Nephron progenitor cell (in vitro differentiated cells): ENCODE measurements at regions not wholly inside any gene's neighbourhood (a gene's known extent, or its start where the extent isn't known, plus 50 kb on each side); places are given as distances from the start of the nearest gene placed in this dataset.

Experiments used
- DNase-seq: peaks from one replicate; pipeline ENCODE4 v3.0.0; 2021
- H3K27ac Mint-ChIP-seq: 2 replicates; pipeline ENCODE4 v1.8.0; 2021; ENCODE audit warnings: mild to moderate bottlenecking, moderate library complexity, mixed read lengths
- H3K27me3 Mint-ChIP-seq: 2 replicates; pipeline ENCODE4 v1.8.0; 2021; ENCODE audit warnings: mild to moderate bottlenecking, low read depth, mixed read lengths; ENCODE audit not compliant: poor library complexity
- H3K36me3 Mint-ChIP-seq: 2 replicates; pipeline ENCODE4 v1.8.0; 2021; ENCODE audit warnings: low read depth, mixed read lengths
- H3K4me1 Mint-ChIP-seq: 2 replicates; pipeline ENCODE4 v1.8.0; 2021; ENCODE audit warnings: mixed read lengths
- H3K4me3 Mint-ChIP-seq: 2 replicates; pipeline ENCODE4 v1.8.0; 2021; ENCODE audit warnings: mild to moderate bottlenecking, moderate library complexity, mixed read lengths
- H3K9me3 Mint-ChIP-seq: 2 replicates; pipeline ENCODE4 v1.8.0; 2021; ENCODE audit warnings: mild to moderate bottlenecking, moderate library complexity, mixed read lengths
- TF ChIP-seq, protein P1 (sequence below): fragments of 200-600 bp; sonication (generic); IDR thresholded peaks from 2 replicates; pipeline ENCODE4 v1.5.0; 2021; ENCODE audit warnings: antibody characterized with exemption

DNA sequence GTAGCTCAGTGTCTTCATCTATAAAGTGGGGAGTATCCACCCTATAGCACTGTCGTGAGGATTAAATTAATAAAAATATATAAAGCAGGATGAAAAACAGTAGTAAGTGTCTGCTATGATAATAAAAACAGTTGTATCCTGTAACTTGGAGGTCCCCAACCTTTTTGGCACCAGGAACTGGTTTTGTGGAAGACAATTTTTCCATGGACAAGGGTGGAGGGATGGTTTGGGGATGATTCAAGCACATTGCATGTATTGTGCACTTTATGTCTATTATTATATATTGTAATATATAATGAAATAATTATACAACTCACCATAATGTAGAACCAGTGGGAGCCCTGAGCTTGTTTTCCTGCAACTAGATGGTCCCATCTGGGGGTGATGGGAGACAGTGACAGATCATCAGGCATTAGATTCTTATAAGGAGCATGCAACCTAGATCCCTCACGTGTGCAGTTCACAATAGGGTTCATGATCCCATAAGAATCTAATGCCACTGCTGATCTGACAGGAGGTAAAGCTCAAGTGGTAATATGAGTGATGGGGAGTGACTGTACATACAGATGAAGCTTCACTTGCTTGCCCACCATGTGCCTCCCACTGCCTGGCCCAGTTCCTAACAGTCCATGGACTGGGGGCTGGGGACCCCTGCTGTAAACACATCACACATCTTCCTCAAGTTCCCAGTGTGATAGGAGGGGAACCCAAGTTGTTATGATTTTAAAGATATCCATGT is 177.4 kb upstream of the DAPK1 start:
- H3K36me3 Mint-ChIP-seq, result peaks cover 24% of the 10 kb centered on the region
- H3K4me1 Mint-ChIP-seq, result peaks cover 32% of the 10 kb centered on the region
- TF ChIP-seq, protein P1, sequence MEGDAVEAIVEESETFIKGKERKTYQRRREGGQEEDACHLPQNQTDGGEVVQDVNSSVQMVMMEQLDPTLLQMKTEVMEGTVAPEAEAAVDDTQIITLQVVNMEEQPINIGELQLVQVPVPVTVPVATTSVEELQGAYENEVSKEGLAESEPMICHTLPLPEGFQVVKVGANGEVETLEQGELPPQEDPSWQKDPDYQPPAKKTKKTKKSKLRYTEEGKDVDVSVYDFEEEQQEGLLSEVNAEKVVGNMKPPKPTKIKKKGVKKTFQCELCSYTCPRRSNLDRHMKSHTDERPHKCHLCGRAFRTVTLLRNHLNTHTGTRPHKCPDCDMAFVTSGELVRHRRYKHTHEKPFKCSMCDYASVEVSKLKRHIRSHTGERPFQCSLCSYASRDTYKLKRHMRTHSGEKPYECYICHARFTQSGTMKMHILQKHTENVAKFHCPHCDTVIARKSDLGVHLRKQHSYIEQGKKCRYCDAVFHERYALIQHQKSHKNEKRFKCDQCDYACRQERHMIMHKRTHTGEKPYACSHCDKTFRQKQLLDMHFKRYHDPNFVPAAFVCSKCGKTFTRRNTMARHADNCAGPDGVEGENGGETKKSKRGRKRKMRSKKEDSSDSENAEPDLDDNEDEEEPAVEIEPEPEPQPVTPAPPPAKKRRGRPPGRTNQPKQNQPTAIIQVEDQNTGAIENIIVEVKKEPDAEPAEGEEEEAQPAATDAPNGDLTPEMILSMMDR, result no peak
- H3K9me3 Mint-ChIP-seq, result peaks cover 48% of the 10 kb centered on the region
- H3K27me3 Mint-ChIP-seq, result peaks cover 4% of the 10 kb centered on the region
- DNase-seq, result no peak
- no peak overlapping the region for H3K27ac Mint-ChIP-seq
- no peak overlapping the region for H3K4me3 Mint-ChIP-seq

DNA sequence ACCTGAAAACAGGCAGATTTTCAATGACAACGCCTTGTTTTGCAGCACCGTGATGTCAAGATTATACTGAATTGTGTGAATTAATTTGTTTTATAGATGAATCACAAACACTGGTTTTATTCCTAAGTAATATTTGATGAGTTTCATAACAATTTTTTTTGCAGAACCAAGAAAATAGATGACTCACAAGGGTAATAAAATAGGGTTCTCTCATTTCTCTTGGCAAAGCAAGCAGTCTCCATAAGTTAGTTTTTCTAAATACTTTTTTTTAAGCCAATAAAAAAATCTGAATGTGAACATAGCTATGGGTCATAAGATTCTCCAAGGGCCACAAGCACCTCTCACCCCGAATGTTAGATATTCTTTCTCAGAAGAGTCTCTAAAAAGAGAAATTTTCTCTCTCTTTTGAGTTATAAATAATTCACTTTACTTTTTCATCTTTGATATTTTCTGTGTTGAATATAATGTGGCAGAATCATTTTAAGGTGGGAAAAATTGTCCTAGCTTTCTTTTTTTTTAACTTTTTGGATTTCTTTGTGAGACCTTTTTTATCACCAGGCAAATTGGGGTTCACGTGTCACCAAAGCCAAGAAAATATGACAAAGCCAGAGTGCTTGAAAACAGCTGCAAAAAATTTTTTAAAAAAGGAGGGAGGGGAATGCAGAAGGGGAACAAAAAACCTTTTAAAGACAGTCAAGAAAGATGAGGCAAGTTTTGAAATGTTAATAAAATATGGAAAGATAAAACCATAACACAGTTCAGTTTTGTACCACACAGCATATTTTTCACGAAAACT is 174.6 kb upstream of the DAPK1 start:
- H3K4me3 Mint-ChIP-seq, result no peak overlapping the region
- H3K9me3 Mint-ChIP-seq, result peaks cover 27% of the 10 kb centered on the region
- DNase-seq, result no peak
- peaks cover 25% of the 10 kb centered on the region for H3K27me3 Mint-ChIP-seq
- H3K4me1 Mint-ChIP-seq, result peaks cover 24% of the 10 kb centered on the region
- TF ChIP-seq, protein P1, result no peak
- peaks cover 16% of the 10 kb centered on the region for H3K36me3 Mint-ChIP-seq
- no peak overlapping the region for H3K27ac Mint-ChIP-seq

DNA sequence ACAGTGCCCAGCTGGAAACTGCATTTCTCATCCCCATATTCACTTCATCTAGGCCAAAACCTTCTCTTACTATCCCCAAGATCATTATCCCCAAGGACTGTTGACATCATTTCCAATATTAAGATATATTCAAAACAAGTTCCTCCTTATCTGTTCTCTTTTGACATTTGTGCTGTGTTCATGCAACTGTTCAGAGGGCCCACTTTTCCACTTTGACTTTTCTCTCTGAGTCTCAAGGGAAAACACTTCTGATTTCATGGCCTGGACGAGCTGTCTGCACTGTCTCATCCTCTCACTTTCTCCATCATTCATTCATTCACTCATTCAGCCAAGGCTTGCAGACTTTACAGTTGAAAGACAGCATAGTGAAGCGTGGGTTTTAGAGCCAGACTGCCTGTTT is 173.7 kb upstream of the DAPK1 start:
- Mint-ChIP-seq H3K27me3 (peaks cover 25% of the 10 kb centered on the region), H3K9me3 (peaks cover 22% of the 10 kb centered on the region), H3K27ac (no peak overlapping the region), H3K36me3 (peaks cover 14% of the 10 kb centered on the region), H3K4me3 (no peak overlapping the region), H3K4me1 (peaks cover 24% of the 10 kb centered on the region)
- no peak for DNase-seq
- TF ChIP-seq, protein P1, result no peak

DNA sequence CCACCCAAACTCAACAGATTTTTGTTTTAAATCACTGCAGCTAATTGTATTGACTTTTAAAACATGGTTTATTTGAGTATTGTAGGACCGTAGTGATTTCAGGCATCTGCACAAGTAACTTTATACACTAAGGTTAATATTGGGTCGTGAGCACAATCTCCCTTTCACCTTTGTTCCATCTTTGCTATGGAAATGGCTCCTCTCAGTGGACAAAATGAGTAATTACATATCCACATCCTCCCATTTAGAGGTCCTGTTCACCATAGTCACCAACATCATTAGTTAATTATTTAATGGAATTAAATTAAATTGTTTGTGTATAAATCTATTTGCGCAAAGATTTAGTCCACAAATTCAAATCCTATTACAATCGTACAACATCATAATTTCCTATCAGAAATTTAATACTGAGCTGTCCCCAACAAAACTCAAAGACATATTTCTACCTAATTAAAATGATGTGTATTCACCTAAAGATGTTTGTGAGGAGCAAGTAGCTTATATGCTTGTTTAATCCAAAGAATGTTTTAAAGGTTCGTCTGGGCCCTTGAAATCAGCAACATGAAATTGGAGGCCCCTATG is 173.0 kb upstream of the DAPK1 start:
- Mint-ChIP-seq H3K36me3 (peaks cover 7% of the 10 kb centered on the region), H3K4me3 (no peak overlapping the region), H3K4me1 (peaks cover 24% of the 10 kb centered on the region), H3K27me3 (peaks cover 21% of the 10 kb centered on the region), H3K27ac (no peak overlapping the region), H3K9me3 (peaks cover 22% of the 10 kb centered on the region)
- TF ChIP-seq, protein P1, result peak; percentile 75
- DNase-seq, result no peak

DNA sequence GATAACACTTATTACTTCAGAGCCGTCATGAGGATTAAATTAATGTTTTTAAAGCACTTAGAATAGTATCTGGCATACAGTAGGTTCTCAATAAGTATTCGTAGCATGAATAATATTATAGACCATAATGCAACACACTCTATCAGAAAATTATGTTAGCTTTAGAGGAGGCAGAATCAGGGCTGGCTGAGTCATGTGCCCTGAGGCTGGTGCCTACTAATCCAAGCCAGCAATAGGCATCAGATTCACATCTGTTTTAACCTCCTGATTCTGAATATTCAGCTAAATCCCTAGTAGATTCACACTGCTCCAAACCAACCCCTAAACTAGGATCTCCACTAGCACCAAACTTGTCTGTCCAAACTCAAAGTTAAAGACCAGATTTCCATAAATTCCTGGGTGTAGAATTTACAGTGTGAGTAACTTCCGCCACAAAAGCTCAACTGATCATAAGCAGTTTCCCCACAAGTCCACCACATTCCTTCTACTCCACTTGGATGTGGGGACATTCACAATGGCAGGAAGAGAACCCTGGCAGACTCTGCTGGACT is 170.0 kb upstream of the DAPK1 start:
- TF ChIP-seq, protein P1, result no peak
- no peak overlapping the region for H3K27ac Mint-ChIP-seq

More for the DNA sequence above, 170.0 kb upstream of the DAPK1 start:
- no peak overlapping the region for H3K4me3 Mint-ChIP-seq
- peaks cover 21% of the 10 kb centered on the region for H3K27me3 Mint-ChIP-seq
- DNase-seq, result no peak
- peaks cover 36% of the 10 kb centered on the region for H3K9me3 Mint-ChIP-seq
- H3K36me3 Mint-ChIP-seq, result peaks cover 6% of the 10 kb centered on the region
- peaks cover 16% of the 10 kb centered on the region for H3K4me1 Mint-ChIP-seq
